ENCODE measurements at regions not wholly inside any gene's neighbourhood (a gene's known extent, or its start where the extent isn't known, plus 50 kb on each side); places are given as distances from the start of the nearest gene placed in this dataset.

DNA sequence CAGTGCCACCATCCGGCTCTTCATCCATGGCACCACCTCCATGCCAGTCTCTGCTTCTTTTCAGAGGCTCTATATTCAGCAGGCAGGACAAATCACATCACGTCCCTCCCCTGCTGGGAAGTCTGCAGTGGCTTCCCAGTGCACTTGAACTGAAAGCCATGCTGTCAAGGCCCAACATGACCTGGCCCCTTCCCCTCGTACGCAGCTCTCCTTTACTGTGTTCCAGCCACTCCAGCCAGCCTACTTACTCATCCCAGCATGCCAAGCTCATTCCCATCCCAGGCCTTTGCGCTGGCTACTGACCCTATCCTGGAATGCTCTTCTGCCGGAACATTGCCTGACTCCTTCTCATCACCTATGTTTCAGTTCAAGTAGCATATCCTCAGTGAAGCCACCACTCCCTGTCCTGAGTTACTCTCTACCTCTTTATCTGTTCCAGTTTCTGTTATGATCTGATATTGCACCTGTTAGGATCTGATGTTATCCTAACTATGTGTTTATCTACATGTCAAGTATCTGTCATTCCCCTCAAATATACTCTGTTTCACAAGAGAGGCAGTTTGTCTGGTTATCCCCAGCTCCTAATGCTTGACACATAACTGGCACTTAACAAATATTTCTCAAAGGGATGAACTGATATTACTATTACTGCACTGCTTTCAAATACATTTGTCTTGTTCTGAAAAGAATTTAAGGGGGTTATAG, 101.2 kb upstream of the F3 start:
- no peak for DNase-seq

DNA sequence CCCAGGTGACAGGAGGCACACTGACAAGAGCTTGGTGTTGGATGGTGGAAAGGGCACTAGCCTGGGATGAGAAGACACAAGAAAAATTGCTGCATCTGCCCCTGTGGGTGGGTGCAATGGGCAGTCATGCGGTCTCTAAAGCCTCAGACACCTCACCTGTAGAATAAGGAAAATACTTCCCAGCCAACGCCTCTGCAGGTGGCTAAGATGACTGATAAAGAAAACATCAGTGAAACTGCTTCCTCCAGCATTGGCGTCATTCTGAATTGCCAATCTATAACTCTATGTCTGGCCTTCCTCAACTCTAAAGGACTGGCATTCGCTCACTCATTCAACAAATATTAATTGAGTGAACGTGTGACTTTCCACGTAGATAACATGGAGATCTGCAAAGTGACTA, 100.4 kb upstream of the F3 start:
- no peak for DNase-seq

DNA sequence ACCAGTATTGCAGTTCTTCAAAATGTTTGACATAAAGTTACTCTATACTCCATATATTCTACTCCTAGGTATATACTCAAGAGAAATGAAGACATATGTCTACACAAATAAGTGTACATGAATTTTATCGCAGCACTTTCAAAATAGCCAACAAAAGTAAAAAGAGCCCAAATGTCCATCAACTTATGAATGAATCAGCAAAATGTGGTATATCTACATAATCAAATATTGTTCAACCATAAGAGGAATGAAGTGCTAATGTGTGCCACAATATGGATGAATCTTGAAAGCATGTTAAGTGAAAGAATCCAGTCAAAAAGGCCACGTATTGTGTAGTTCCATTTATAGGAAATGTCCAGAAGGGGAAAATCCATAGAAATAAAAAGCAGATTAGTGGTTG, 98.6 kb upstream of the F3 start:
- DNase-seq, result no peak

DNA sequence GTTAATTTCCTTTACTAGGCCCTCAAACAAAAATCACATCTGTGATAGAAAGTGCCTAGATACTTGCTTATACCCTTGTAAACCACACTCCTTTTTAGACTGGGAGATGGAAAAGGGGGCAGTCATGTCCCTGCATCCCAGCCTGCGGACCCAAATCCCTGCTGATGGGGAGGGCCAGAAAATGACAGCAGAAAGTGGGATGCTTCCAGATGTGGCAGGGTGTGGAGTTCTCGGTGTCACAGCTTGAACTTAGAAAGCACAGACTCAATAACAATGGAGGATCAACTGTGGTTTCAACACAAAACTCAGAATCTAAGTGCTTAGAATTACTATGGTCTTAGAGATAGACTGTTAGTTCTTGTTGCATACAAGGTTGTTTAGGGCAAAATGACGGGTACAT, 95.6 kb upstream of the F3 start:
- no peak for DNase-seq

DNA sequence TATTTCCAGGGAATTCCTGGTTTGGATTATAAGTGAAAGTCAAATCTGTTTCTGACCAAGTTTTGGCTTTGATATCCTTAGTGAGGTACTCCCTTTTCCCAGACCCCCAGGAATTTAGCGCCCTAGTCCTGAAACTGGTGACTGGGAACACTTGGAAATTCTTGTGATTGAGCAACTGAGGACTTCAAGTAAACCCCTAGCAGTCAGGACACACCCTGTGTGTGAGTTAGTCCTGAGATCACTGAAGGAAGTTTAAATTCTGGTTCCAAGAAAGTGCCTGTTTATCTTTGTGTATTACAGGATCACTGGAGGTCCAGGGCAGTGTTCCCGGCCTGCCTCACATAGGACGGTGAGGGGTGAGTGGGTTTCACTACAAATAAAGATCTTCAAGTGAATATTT, 95.1 kb upstream of the F3 start:
- DNase-seq, result no peak

DNA sequence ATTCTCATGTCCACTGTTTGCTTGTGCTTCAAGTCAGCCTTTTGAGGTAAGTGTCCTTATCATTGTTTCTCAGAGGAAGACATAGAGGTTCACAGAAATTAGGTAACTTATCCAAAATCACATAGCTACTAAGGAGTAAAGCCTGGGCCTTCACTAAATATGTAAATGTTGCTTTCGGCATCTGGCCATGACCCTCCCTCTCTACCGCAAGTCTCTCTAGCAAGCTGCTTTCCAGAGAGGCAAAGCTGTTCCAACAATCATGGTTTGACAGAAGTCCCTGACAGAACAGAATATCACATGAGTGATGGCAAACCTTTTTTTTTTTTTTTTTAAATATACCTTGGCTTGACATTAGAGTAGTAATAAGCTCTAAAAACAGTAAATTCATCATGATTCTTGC, 94.5 kb upstream of the F3 start:
- no peak for DNase-seq

DNA sequence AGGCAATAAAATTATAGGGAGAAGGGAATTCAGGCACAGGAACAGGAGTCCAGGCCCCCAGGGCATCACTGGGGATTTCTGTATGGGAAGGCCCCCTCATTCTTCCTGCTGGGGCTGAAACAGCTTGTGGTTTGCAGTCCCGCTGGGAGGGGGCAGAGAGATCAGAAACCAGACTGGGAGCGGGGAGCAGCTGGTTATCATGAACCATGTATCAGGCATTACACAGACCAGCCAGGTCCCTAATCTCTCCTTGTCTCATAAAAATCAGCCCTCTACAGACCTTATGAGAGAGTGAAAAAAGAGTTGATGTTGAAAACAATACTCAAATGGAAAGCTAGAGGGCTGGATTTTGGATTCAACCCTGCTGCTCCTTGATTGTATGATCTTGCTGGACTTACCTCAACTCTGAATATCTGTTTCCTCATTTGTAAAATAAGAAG, 93.4 kb upstream of the F3 start:
- no peak for DNase-seq

DNA sequence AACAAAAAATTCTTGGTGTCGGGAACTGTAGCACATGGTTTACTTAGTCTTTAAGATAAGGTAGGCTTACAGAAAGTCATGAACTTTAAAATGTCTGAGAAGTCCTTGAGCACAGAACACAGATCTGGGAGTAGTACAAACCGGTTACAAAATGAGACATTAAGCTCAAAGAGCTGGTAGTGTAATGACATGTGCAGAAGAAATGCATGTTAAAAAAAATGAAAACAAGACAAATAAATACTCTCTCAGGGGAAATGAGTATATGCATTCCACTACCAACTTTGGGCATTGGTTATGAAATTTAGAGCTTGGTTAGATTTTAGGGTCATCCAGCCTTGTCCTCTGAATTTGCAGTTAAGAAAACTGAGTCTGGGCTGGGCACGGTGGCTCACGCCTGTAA, 91.5 kb upstream of the F3 start:
- DNase-seq, result no peak

DNA sequence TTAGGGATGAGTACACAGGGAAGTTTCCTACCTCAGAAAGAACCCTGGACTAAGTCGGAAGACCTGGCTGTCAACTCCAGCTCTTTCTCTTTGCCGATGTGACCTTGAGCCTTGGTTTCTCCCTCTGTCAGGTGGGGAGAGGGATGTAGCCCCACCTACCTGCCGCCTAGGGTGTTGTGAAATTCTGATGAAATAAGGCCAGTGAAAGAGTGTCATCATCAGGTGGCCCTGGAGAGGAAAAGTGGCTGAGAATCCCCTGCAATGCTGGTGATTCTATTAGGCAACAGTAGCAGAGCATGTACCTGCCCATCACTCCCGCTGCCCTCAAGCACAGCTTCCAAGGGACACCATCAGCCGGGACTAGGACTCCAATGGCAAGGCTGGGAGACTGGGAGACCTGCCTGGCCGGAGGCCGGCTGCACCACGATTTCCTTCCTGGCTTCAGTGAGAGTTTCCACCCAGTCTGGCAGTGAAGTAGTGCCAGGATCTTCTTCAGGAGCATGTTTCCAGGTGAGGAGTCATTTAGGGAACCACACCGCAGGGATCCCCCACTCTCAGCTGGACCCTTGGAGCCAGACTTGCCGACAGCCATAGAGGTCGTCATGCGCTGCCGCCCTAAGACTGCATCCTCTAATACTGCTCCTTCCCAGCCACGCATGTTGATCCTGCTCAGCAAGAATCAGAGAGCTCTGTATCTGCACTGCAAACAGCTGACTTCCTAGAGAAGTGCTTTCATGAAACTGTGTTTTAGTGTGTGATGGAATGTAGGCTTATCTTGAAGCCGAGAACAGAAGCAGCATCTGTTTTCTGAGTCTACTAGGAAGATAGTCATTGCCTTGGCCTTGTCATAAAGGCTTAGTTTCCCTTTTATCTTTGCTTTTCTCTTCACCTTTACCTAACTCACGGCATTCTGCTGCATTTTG, 88.0 kb upstream of the F3 start:
- DNase-seq, result no peak

DNA sequence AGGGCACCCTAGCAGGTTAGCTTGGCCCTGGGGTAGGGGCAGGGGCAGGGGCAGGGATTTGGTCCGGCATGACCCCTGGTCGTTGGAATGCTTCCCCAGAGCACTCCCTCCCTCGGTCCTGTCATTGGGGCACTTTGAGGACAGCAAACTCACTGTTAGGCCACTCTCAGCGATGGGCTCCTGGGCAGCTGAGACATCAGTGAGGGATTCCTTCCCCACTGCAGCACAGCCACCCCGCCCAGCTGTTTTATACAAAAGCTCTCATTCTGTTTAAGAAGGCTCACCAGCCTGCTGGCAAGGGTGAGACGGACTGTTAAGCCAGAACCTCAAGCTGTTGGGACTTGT, 86.9 kb upstream of the F3 start:
- DNase-seq, result no peak

DNA sequence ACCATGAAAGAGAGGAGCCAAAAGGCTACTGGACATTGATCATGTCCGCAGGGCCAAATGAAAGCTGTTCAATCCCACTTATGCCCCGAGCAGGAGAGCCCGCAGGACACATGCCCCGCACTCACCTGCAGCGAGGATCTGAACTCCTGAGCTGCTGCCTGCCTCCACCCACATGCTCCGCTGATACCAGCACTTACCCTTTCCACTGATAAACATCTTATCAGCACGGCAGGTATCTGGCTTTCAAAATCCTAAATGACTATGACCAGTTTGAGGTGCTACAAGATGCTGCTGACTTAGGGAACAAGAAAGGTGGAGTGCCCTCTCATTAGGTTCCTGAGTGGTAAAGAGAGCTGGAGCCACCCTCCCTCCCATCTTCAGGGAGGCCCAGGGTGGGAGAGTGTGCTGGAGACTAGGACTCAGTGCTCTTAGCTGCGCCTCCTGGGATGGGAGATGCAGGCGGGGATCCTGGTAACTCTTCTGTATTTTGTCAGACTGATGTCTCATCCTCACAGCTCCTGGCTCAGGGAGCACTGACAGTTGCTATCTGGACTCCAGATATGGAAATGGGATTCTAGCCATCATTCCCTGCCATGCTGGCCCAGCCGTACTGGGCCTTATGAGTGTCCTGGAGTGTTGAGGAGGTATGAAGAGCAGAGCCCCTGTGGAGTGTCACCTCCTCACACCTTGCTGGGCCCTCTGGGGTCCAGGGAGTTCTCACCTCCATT, 86.4 kb upstream of the F3 start:
- no peak for DNase-seq

DNA sequence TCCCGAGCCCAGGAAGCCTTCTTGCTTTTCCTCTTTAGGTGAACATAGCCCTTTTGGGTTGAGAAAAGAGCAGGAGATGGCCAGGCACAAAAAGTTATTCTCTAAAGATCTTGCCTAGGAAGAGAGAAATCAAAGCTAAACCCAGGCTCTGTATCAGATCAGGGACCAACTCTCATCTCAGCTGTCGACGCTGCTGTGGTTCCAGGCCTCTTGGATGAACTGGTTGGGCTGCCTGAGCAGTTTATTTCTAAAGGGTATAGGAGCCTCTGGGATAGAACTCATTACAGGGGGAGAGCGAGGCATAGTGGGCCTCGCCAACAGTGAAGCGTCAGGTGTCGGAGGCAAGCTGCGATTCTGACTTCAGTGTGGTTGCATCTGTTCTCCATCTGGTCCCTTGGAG, 82.6 kb upstream of the F3 start:
- DNase-seq, result no peak

DNA sequence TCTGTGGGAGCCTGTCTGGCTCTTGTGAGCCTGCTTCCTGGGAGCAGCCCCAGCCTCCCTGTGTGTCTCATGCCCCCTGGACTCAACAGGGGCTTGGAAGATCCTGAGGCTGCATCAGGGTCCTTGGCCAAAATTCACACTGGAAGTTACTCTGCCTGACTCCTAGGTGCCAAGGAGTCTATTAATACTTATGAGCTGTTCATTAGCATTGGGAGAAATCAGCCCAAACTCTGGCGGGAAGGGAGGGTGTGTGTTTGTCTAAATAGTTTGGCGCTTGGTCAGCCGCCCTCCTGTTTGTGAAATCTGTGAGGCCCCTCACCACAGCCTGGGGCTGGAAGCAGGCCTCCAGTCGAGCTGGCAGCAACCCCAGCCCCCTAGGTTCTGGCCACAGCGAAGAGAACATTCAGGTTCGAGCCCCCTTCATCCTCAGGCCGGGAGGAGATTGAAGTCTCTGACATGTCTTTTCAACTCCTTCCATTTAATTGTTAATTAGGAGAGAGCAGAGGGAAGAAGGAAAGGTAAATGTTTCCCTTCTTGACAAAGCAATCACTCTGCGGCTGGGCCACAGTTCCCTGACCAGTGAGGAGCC, 82.1 kb upstream of the F3 start:
- no peak for DNase-seq

DNA sequence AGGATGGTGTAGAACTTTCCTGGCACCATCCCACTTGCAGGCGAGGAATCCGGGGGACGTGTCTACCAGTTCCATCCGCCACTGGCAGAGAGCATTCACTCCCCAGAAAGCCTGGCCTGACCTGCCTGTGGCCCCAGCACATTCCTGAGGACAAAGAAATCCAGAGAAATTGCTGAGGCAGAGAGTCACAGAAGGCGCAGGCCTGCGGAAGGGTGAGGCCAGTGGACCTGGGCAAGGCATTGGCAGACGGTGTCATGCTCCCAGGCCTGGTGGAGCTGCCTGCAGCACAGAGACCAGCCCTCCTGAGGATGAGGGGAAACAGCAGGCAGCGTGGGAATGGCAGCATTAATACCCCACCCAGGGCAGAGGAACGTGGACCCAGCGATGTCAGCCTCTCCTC, 81.2 kb upstream of the F3 start:
- DNase-seq, result no peak

DNA sequence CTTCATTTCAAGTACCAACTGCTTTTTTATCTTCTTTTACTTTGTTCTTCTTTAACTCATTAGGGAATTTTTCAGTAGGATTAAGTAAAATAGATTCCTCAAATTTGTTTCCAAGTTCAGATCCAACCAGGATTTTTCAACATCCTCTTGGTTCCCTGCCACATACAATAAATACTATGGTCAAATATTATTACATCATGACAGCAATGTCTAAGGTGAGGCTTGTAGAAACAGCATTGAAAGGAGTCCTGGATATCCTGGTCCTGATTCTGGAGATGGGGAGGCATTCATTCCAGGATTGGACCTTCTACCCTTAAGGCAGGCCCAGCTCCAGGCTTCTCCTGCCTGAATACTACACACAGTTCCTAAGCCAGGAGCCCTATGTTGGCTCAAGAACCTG, 80.2 kb upstream of the F3 start:
- DNase-seq, result no peak

DNA sequence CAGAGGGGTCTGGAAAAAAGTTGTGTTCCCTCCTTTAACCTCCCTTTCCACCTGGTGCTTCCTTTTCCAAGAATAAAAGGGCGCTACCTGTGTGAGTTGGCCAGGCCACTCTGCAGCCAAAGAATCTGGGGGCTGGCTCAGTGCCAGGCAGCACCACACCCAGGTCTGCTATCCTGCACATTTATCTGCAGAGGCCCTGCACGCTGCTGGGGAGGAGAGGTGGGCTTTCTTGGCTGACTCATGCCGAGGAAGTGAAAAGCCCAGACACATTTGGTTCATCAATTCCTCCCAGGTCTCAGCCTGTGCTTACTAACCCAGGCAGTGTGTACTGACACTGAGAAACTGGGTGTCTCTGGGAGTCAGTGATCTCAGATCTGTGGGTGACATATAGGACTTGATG, 79.8 kb upstream of the F3 start:
- no peak for DNase-seq

DNA sequence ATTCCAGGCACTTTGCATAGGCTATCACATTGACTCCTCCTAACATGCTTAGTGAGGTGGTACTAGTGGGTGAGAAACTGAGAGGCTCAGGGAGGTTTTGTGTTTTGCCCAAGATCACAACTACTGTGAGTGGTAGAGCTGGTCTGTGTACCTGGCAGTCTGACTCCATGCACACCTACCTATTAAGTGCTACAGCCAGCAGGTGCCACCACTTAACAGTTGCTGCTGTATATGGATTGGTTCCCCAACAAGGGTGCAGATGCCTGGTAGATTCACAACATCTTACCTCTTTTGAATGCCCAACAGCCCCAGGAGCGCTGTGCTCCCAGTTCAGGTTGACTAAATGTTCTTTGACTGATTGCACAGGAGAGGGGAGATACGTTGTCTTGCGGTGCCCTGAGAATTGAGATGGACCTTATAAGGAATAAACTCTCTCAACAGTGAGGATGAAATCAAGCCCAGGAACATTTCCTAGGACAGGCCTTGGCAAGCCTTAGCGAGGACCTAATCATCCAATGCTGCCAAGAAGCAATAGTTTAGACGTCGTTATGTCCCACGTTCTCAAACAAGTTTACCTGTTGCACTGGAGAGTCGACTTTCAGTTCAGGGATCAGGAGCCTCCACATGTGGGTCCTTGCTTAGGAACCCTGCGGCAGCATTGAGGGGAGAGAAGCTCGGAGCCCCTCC, 78.9 kb upstream of the F3 start:
- no peak for DNase-seq

DNA sequence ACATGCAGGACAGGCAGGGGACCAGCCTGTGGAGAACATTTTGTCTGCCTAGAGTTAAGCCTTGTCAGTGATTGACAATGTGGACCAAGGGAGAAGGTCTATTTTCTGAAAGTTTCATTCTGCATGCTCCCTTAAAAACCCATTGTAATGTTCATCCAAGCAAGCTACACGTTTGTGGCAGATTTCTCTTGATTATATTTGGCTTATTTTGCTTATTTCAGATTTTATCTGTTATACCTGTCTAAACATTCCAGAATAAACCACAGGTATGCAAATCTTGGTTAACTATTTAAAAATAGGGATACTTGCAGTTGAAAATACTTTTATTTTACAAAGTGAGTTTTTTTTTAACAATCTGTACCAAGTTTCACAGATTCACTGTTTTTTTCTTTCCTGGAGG, 78.2 kb upstream of the F3 start:
- DNase-seq, result no peak

DNA sequence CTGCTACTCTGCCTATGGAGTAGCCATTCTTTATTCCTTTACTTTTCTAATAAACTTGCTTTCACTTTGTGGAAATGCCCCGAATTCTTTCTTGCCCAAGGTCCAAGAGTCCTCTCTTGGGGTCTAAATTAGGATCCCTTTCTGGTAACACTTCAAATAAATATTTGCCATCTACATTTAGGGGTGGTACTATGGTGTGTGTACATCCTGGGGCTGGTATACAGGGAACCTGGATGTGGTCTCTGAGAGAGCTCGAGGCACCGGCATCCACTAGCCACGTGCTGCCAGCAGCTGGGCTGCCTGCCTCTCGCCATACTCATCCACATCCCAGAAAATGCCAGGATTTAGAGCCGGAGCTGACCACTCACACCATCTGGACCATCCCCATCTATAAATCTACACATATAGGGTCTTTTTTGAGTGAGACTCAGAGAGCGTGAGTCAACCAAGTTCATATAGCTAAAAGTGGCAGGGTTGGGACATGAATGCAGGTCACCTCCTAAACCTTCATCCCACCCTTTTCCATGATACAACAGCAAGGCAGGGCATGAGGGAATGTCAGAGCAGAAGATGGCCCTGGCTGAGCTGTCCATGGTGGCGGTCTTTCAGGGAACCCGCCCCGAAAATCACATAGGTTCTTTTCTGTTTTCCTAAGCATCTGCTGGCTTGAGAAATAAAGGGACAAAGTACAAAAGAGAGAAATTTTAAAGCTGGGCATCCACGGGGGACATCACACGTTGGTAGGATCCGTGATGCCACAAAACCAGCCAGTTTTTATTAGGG, 76.6 kb upstream of the F3 start:
- no peak for DNase-seq

DNA sequence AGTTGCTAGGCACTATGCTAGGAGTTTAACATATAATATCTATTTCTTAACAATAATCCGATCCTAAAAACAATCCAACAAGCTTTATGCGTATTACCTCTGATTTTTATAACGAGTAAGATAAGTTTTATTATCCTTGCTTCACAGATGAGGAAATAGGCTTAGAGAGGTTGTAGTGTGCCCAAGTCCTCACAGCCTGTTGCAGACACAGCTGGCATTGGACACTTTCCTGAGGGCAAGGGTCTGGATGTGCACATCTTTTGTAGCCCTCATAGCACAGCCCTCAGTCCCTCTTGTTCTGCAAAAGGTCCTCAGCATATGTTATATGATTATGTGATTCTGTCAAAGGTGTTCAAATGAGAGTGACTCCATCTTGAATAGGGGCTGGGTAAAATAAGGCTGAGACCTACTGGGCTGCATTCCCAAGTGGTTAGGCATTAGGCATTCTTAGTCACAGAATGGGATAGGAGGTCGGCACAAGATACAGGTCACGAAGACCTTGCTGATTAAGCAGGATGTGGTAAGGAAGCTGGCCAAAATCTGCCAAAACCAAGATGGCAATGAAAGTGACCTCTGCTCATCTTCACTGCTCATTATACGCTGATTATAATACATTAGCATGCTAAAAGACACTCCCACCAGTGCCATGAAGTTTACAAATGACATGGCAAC, 75.7 kb upstream of the F3 start:
- DNase-seq, result no peak

DNA sequence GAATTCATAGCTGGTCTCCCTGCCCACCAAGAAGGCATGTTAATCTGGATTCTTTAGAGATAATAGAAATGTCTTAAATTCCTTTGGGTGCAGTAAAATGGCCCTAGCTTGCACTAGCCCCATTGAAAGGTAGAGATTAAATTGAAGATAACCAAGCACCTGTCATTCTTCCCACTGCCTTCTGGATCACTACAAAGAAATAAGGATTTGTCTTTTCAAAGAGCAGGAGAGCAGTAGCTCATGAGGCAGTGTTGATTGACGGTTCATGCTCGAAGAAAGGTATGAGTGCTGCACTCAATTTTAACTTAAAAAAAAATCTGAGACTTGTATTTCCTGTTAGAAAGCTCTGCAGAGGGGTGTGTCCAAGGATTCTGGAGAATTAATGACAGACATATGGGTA, 74.9 kb upstream of the F3 start:
- DNase-seq, result no peak

DNA sequence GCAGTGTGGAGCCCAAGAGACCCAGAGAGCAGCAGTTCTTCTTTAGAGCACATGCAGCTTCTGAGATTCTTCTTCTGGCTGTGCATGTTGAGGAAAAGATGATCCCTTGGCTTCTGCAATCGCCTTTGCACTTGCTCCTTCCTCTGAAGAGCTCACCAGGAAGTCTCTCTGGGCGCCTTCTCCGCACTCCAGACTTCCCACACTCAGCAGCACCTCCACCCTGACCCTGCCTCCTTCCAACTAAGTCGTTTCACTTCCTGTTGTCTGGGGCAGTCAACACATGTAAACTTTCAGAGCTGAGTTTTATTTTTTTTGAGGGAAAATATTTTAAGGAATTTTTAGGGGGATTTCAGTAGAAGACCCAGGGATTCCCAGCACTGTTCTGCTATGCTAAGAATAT, 73.4 kb upstream of the F3 start:
- peak in 1 of 2 donors; percentile 10 for DNase-seq
